HG03575 (cell line): ENCODE measurements at regions not wholly inside any gene's neighbourhood (a gene's known extent, or its start where the extent isn't known, plus 50 kb on each side); places are given as distances from the start of the nearest gene placed in this dataset.

Experiments used
- ATAC-seq: cut with Tn5 transposase; IDR thresholded peaks from one replicate; pipeline ENCODE4 v1.9.1; 2021; ENCODE audit not compliant: unreplicated experiment, insufficient number of reproducible peaks, low FRiP score; ENCODE audit errors: extremely low read depth

DNA sequence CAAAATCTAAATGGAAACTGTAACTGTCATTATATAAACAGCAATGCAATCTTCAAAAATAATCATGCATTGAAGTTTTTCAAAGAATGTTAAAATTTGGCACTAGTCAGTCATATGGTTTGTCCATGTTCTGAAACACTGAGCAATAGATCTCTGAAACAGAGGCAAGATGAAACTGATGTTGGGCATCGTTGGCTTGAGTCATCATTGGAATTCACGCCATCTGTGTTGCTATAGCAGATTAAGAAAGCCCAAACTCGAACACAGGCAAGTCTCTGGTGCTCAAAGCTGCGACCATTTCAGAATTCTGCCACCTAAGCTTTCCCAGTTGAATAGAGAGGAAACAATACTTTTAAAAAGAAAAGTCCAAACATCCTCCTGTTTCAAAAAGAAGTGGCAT is 114.1 kb upstream of the PPARGC1A start:
- no peak for ATAC-seq

DNA sequence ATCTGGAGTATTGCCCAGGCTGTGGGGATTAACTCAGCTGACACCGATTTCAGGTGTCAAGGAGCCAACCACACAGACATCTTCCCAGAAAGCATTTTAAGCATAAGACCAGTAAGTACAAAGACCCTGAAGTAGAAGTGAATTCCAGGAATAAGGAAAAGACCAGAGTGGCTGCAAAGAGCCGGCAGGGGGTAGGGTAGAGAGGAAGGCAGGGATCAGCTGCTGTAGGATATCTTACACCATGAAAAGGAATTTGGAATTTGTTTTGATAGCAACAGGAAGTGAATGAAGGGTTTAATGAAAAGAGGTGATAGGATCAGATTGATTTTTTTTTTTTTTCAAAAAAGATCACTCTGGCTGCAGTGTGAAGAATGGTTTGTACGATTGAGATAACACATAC is 113.6 kb upstream of the PPARGC1A start:
- no peak for ATAC-seq

GRCh38 chr4:24002330-24002966 is 112.6 kb upstream of the PPARGC1A start:
- no peak for ATAC-seq

DNA sequence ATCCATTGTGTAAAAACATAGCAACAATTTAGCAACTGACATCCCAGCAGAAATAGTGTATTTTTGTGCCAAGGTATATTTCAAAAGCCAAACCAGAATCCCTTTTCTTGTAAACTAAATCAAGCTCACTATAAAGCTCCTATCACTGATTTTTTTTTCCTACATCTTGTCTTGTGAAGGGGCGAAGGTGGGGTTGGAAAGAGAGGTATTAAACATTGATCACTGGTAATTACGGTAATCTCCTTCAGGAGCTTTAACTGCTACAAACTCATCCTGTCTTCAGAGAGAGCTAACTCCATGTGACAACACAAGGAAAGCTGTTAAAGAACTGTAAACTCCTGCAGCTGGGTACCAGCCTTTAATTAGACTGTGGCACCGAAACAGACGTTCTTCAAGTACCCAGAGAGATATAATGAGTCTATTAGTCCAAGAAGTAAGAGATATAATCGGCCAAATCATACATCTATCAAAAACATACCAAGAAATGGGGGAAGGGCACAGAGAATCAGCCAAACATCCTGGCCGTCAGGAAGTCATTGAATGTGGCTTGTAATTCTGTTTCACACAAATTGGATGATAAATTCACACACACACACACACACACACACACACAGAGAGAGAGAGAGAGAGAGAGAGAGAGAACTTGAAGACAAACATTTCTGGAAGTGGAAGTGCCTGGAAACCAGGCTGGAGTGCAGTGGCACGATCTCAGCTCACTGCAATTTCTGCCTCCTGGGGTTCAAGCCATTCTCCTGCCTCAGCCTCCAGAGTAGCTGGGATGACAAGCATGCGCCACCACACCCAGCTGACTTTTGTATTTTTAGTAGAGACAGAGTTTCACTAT is 111.9 kb upstream of the PPARGC1A start:
- no peak for ATAC-seq

DNA sequence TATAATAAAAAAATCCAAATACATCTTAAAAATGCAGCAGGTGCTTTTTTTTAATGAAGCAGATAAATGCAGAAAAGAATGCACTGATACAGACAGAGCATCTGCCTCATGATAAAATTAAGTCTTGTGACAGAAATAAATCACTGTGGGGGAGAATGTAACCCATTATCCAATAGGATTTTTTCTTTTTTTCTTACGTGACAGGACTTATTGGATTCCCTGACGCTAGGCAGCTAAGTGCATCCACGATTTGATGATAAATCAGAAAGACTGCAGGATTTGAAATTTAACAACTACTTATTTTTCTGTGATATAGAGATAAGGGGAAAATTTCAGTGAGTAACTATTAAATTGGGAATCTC is 110.6 kb upstream of the PPARGC1A start:
- no peak for ATAC-seq

DNA sequence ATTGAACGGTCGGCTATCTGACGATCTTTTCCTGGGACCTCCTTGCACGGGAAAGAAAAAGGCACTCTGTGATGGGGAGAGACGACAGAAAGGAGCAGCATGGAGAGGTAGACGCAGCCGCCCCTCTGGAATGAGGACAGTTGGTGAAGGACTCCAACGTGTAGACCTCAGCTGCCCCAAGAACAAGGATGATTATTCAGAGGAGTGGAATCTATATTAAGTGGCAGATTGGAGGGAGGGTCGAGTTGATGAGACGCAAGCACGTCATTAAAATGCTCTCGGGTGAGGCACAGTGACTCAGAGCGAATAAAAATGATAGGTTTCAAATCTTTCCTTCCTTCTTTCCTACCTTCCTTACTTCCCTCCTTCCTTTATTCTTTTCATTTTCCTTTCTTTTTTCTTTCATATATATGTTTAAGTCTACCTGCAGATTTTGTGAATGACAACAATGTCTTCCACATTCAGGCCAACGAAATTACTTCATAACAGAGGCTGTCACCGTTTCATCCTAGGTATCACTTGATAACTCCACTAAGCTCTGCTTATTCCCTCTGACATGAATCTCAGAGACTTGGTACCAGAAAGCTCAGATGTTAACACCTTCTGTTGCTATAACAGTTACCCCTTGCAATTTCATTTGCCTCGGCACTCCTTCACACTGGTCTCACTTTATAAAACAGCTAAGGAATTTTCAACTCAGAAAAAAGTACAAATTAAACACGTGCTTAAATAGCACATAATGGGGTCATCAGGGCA is 110.0 kb upstream of the PPARGC1A start:
- no peak for ATAC-seq

- no peak for ATAC-seq
These were observed 103.5 kb upstream of the PPARGC1A start for GRCh38 chr4:23993373-23993772.

DNA sequence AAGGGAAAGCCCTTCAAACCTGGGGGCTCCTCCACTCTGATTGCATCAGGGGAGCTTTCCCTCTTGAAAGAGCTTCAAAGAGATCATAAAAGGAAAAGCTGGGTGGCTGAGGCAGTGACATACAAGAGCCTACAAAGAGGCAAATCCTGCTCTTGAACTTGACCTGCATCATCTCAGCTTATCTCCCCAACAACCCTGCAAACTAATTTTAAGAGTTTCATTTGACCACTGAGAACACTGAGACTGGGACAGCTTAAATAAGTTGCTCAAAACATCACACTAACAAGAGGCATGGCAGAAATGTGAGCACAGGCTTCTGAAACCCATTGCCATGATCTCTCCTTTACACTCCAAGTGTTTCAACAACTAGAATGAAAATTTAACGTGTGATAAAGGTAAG is 101.6 kb upstream of the PPARGC1A start:
- no peak for ATAC-seq

GRCh38 chr4:23986270-23986669 is 96.4 kb upstream of the PPARGC1A start:
- no peak for ATAC-seq

- no peak for ATAC-seq
These were observed 91.5 kb upstream of the PPARGC1A start for GRCh38 chr4:23981328-23981727.

GRCh38 chr4:23979534-23979933 is 89.7 kb upstream of the PPARGC1A start:
- ATAC-seq, result no peak

- no peak for ATAC-seq
These were observed 88.2 kb upstream of the PPARGC1A start for GRCh38 chr4:23978002-23978401.

GRCh38 chr4:23976423-23976822 is 86.6 kb upstream of the PPARGC1A start:
- no peak for ATAC-seq

DNA sequence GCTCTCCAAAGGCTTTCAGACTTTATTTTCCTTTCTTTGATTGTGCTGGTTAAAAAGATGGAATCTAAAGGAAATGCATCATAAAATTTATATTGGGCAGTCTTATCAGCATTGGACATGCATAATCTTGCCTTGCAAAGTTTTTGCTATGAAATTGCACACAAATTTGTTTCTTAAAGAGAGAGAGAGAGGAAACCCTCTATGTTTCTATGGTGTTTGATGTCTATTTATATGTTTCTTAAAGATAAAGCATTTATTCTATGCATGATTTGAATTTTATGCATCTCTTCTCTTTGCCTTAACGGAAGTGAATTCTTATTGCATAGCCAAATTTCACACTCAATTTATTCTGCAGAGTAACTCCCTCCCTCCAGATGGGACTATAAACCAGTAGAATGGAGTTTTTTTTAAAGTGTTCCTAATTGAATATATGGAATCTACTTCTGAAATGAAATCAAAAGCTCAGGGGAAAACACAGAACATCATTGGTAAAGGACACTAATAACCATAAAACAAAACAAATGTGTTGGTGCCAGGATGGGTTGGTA is 83.5 kb upstream of the PPARGC1A start:
- ATAC-seq, result no peak

- no peak for ATAC-seq
These were observed 83.0 kb upstream of the PPARGC1A start for GRCh38 chr4:23972805-23973204.

- no peak for ATAC-seq
These were observed 82.3 kb upstream of the PPARGC1A start for GRCh38 chr4:23972187-23972586.

GRCh38 chr4:23970201-23970850 is 80.5 kb upstream of the PPARGC1A start:
- no peak for ATAC-seq

DNA sequence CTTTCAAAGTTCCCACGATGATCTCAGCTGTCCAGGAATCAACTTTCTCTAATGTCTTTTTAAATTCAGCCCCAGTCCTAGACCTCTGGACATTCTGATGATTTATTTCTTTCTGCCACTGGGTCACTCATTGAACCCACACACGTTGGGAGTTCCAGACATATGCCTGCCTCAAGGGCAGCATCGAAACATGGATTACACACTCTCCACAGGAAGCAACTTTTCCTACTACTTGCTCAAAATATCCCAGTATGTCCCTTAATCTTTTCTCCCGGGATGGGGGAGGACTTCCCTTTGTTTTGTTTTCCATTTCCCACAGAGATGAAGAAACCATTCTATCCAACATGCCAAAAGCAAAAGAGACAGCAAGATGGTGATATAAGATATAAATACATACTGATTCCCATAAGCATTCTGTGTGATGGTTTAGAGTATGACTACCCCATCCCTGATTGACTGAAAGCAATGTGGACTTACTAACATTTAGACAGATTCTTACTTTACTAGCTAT is 79.8 kb upstream of the PPARGC1A start:
- ATAC-seq, result no peak

DNA sequence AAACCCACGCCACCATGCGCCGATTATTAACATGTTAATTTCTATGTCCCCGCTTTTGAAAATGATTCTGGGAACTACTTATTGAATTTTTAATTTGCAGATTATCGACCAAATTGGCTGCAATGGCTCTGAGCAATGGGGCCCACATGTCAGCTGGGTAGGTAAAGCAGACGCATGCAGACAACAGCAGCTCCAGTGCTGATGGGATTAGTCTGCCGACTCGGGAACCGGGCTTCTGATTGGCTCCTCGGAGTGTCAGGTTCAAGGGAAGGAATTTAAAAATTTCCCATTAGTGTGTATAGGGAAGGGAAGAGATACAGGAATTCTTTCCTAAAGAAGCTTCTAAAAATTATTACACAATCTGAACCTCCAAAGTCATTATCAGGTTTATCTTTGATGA is 77.4 kb upstream of the PPARGC1A start:
- ATAC-seq, result no peak
